Liver (tissue), 8 donors: ENCODE measurements at regions not wholly inside any gene's neighbourhood (a gene's known extent, or its start where the extent isn't known, plus 50 kb on each side); places are given as distances from the start of the nearest gene placed in this dataset.

Experiments used
- DNase-seq: peaks from one replicate; pipeline ENCODE4 v3.0.0-alpha.2; 2017; ENCODE audit warnings: low spot score
- H3K27ac ChIP-seq, 2 donors: one replicate each; pipeline ENCODE4 v1.7.0; 2013; ENCODE audit warnings: inconsistent platforms in 2 of 2, low read length in 2 of 2, control low read depth in 1 of 2, low read depth in 1 of 2, mild to moderate bottlenecking in 1 of 2
- H3K27me3 ChIP-seq, 4 donors: one replicate each; pipeline versions ENCODE4 v1.6.1 to v1.7.0; 2013; ENCODE audit warnings: low read length in 3 of 4, inconsistent platforms in 1 of 4, mild to moderate bottlenecking in 1 of 4, moderate library complexity in 1 of 4; ENCODE audit not compliant: control insufficient read depth in 4 of 4, insufficient read depth in 4 of 4
- H3K36me3 ChIP-seq, 4 donors: one replicate each; pipeline versions ENCODE4 v1.6.1 to v1.7.0; 2013; ENCODE audit warnings: low read length in 3 of 4, mild to moderate bottlenecking in 3 of 4, low read depth in 1 of 4, moderate library complexity in 1 of 4; ENCODE audit not compliant: control insufficient read depth in 4 of 4, insufficient read depth in 3 of 4
- H3K4me1 ChIP-seq, 4 donors: one replicate each; pipeline versions ENCODE4 v1.6.1 to v1.7.0; 2013; ENCODE audit warnings: low read length in 3 of 4, mild to moderate bottlenecking in 3 of 4, moderate library complexity in 1 of 4; ENCODE audit not compliant: control insufficient read depth in 4 of 4, insufficient read depth in 4 of 4
- H3K4me3 ChIP-seq, 3 donors: one replicate each; pipeline versions ENCODE4 v1.6.1 to v1.7.0; 2013; ENCODE audit warnings: low read length in 3 of 3, control low read depth in 1 of 3, low read depth in 1 of 3, mild to moderate bottlenecking in 1 of 3
- H3K9ac ChIP-seq, 2 donors: one replicate each; pipeline ENCODE4 v1.7.0; 2013; ENCODE audit warnings: low read length in 2 of 2, mild to moderate bottlenecking in 2 of 2, moderate library complexity in 2 of 2, control low read depth in 1 of 2, low read depth in 1 of 2
- H3K9me3 ChIP-seq, 4 donors: one replicate each; pipeline versions ENCODE4 v1.6.1 to v1.7.0; 2013; ENCODE audit warnings: low read length in 3 of 4; ENCODE audit not compliant: control insufficient read depth in 4 of 4
- CTCF ChIP-seq: fragments of 150-350 bp; IDR thresholded peaks from 2 replicates; pipeline ENCODE4 v1.5.1; 2017; ENCODE audit warnings: improper control_type of control experiment, low read depth, low read length; ENCODE audit not compliant: missing input control
- EGR1 ChIP-seq, 2 donors: IDR thresholded peaks; 2 replicates each; pipeline ENCODE4 v1.6.1; 2016 to 2018; ENCODE audit warnings: antibody characterized with exemption in 2 of 2, low read depth in 2 of 2
- FOXA1 ChIP-seq: IDR thresholded peaks from 2 replicates; pipeline ENCODE4 v1.6.1; 2016; ENCODE audit warnings: antibody characterized with exemption
- FOXA2 ChIP-seq: IDR thresholded peaks from 2 replicates; pipeline ENCODE4 v1.6.1; 2016; ENCODE audit warnings: antibody characterized with exemption
- GABPA ChIP-seq, 2 donors: IDR thresholded peaks in 1 of 2; conservative IDR thresholded peaks in 1 of 2; 2 replicates each; pipeline ENCODE4 v1.6.1; 2016; ENCODE audit warnings: antibody characterized with exemption in 2 of 2, mild to moderate bottlenecking in 1 of 2, moderate library complexity in 1 of 2
- HNF4A ChIP-seq, 2 donors: conservative IDR thresholded peaks; 2 replicates each; pipeline ENCODE4 v1.6.1; 2016; ENCODE audit warnings: antibody characterized with exemption in 2 of 2, mild to moderate bottlenecking in 2 of 2
- HNF4G ChIP-seq: IDR thresholded peaks from 2 replicates; pipeline ENCODE4 v1.6.1; 2016; ENCODE audit warnings: antibody characterized with exemption
- JUND ChIP-seq, 2 donors: IDR thresholded peaks; 2 replicates each; pipeline ENCODE4 v1.6.1; 2016; ENCODE audit warnings: antibody characterized with exemption in 2 of 2
- NR2F2 ChIP-seq: IDR thresholded peaks from 2 replicates; pipeline ENCODE4 v1.6.1; 2016; ENCODE audit warnings: antibody characterized with exemption
- RAD21 ChIP-seq, 2 donors: IDR thresholded peaks; 2 replicates each; pipeline ENCODE4 v1.6.1; 2016; ENCODE audit warnings: antibody characterized with exemption in 2 of 2, mild to moderate bottlenecking in 2 of 2
- RXRA ChIP-seq, 2 donors: IDR thresholded peaks; 2 replicates each; pipeline ENCODE4 v1.6.1; 2017 to 2018; ENCODE audit warnings: antibody characterized with exemption in 2 of 2, mild to moderate bottlenecking in 1 of 2
- SP1 ChIP-seq: IDR thresholded peaks from 2 replicates; pipeline ENCODE4 v1.6.1; 2018; ENCODE audit warnings: antibody characterized with exemption, mild to moderate bottlenecking
- TAF1 ChIP-seq: conservative IDR thresholded peaks from 2 replicates; pipeline ENCODE4 v1.6.1; 2016; ENCODE audit warnings: antibody characterized with exemption, mild to moderate bottlenecking
- YY1 ChIP-seq: IDR thresholded peaks from 2 replicates; pipeline ENCODE4 v1.6.1; 2016; ENCODE audit warnings: antibody characterized with exemption, mild to moderate bottlenecking
- ZBTB33 ChIP-seq: IDR thresholded peaks from 2 replicates; pipeline ENCODE4 v1.6.1; 2016; ENCODE audit warnings: antibody characterized with exemption
- WGBS: extraction: QIAGEN DNeasy Blood & Tissue Kit; methylation state at CpG from one replicate; pipeline ENCODE4 v1.1.7; 2013; 5-methylcytosine and 5-hydroxymethylcytosine counted together
- TF ChIP-seq, protein P1 (sequence below): IDR thresholded peaks from 2 replicates; pipeline ENCODE4 v1.6.1; 2016; ENCODE audit warnings: antibody characterized with exemption
- TF ChIP-seq, protein P2 (sequence below): IDR thresholded peaks from 2 replicates; pipeline ENCODE4 v1.6.1; 2016; ENCODE audit warnings: antibody characterized with exemption
- donor health status: healthy.
- donor health status: healthy.
- donor health status: healthy.
- donor health status: healthy.
- donor health status: healthy.

GRCh38 chr3:159605101-159605500 lies 383.5 kb upstream of the IL12A start (continued):
- TF ChIP-seq, protein P1, sequence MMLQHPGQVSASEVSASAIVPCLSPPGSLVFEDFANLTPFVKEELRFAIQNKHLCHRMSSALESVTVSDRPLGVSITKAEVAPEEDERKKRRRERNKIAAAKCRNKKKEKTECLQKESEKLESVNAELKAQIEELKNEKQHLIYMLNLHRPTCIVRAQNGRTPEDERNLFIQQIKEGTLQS: no peak
- TF ChIP-seq SP1: no peak

GRCh38 chr3:159605776-159606175 lies 382.9 kb upstream of the IL12A start:
- TF ChIP-seq FOXA2 (no peak), FOXA1 (no peak), ZBTB33 (no peak), YY1 (no peak), SP1 (no peak), JUND (IDR thresholded peaks at IDR 0.05) (no peak), TAF1 (no peak), HNF4G (no peak), GABPA (IDR thresholded peaks at IDR 0.05 in 1 of 2, conservative IDR thresholded peaks at IDR 0.05 in 1 of 2) (no peak), CTCF (no peak), RAD21 (IDR thresholded peaks at IDR 0.05) (no peak)
- TF ChIP-seq, protein P2, sequence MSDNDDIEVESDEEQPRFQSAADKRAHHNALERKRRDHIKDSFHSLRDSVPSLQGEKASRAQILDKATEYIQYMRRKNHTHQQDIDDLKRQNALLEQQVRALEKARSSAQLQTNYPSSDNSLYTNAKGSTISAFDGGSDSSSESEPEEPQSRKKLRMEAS: no peak
- TF ChIP-seq, protein P1: no peak
- no peak overlapping the region for H3K27ac ChIP-seq
- H3K4me3 ChIP-seq: no peak overlapping the region
- DNase-seq: no peak
- no peaks in the 10 kb centered on the region for H3K36me3 ChIP-seq
- H3K9me3 ChIP-seq: peaks cover 0 to 3% (median 0%) of the 10 kb centered on the region in 4 donors
- no peaks in the 10 kb centered on the region for H3K27me3 ChIP-seq
- WGBS: 82% methylated on average over 5 of the region's 5 CpGs
- H3K4me1 ChIP-seq: peaks cover 0 to 3% (median 0%) of the 10 kb centered on the region in 4 donors
- no peak overlapping the region for H3K9ac ChIP-seq

DNA sequence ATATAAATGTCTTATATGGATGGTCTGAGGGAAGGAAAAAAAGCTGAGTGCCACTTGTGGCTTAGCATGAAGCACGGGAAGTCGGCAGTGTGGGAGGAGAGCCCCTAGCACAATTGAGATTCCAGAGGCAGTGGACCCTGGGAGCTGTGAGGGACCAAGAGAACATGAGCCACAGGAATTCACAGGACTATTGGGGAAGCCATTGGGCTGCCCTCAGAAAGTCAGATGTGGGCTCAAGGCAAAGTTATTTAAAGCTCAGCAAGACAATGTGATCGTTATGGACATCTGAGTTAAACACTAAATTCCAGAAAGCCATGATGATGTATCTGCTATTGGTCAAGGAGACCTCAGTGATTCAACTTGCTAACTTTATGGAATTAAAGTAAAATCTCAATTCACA lies 380.8 kb upstream of the IL12A start:
- H3K27me3 ChIP-seq: no peaks in the 10 kb centered on the region
- WGBS: 86% methylated on average over 3 of the region's 3 CpGs
- H3K4me3 ChIP-seq: no peak overlapping the region
- no peak for DNase-seq
- no peak overlapping the region for H3K27ac ChIP-seq
- no peak overlapping the region for H3K9ac ChIP-seq
- no peaks in the 10 kb centered on the region for H3K36me3 ChIP-seq
- H3K9me3 ChIP-seq: no peaks in the 10 kb centered on the region
- no peak for TF ChIP-seq NR2F2
- no peak for TF ChIP-seq YY1
- no peak for TF ChIP-seq EGR1 (IDR thresholded peaks at IDR 0.05; ENCODE audit: low read depth in 2 of 2)
- no peak for TF ChIP-seq FOXA2
- TF ChIP-seq HNF4A (conservative IDR thresholded peaks at IDR 0.05): no peak
- no peak for TF ChIP-seq RXRA (IDR thresholded peaks at IDR 0.05)
- TF ChIP-seq, protein P2: no peak
- no peak for TF ChIP-seq RAD21 (IDR thresholded peaks at IDR 0.05)
- no peak for TF ChIP-seq SP1
- no peak for TF ChIP-seq JUND (IDR thresholded peaks at IDR 0.05)
- peaks cover 0 to 3% (median 0%) of the 10 kb centered on the region in 4 donors for H3K4me1 ChIP-seq
